ENCODE measurements at regions not wholly inside any gene's neighbourhood (a gene's known extent, or its start where the extent isn't known, plus 50 kb on each side); places are given as distances from the start of the nearest gene placed in this dataset.

DNA sequence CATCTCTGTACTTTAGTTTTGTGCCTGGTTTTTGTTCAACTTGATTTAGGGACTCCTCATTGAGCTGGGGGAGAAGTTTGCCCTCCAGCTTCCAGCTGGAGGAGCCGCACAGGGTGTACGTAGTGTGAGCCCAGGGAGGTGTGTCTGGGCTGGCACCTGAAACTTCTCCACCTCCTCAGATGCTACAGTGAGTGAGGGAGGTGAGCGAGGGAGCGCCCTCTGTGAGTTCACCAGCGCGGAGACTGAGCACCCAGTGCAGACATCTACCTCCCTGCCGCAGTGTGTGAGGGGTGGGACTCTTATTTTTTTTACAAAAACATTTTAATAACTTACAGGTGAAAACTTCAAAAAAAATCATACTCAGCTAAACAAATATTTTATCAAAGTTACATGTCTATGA, 204.2 kb upstream of the HS6ST1 start:
- no peak for DNase-seq (ENCODE audit: low read depth)
- no peak overlapping the region for H3K4me3 ChIP-seq (ENCODE audit: low read length)
- TF ChIP-seq, protein P1, sequence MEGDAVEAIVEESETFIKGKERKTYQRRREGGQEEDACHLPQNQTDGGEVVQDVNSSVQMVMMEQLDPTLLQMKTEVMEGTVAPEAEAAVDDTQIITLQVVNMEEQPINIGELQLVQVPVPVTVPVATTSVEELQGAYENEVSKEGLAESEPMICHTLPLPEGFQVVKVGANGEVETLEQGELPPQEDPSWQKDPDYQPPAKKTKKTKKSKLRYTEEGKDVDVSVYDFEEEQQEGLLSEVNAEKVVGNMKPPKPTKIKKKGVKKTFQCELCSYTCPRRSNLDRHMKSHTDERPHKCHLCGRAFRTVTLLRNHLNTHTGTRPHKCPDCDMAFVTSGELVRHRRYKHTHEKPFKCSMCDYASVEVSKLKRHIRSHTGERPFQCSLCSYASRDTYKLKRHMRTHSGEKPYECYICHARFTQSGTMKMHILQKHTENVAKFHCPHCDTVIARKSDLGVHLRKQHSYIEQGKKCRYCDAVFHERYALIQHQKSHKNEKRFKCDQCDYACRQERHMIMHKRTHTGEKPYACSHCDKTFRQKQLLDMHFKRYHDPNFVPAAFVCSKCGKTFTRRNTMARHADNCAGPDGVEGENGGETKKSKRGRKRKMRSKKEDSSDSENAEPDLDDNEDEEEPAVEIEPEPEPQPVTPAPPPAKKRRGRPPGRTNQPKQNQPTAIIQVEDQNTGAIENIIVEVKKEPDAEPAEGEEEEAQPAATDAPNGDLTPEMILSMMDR (conservative IDR thresholded peaks at IDR 0.05; ENCODE audit: low read length) = no peak

DNA sequence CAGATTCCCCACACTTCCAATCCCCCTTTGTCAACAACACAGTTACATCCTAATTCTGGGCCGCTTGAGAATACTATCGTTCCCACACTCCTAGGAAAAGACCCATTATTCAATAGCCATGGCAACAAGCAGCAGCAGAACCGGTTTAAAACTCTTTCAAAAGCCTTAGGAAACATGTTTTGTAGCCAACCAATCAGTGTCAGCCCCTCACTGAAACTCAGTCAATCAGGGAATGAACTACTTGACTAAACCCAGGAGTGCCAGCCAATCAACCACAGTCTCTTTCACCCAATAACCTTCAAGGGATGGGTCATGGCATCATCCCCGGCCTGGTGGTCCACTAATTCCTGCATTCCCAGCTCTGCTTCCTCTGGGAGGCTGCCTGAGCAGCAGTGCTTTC, 204.8 kb upstream of the HS6ST1 start:
- no peak for DNase-seq (ENCODE audit: low read depth)
- TF ChIP-seq, protein P1 (conservative IDR thresholded peaks at IDR 0.05; ENCODE audit: low read length) = no peak
- H3K4me3 ChIP-seq (ENCODE audit: low read length) = no peak overlapping the region

DNA sequence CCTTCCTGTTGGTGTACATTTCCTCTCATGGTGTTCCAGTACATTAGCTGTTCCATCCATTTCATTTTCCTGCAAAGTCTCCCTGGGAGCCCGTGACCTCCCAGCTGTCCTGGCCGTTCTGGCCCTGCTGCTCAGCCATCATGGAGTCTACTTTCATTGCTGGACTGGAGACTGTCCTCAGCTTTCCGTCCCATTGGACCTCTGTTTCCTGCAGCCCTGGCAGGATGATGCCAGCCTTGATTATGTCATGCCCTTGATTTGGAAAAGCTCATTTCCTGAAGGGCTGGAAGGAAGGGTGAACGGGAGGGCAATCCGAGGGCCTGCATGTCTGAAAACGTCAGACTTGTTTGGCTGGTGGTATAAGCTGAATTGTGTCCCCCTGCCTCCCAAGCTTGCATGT, 205.5 kb upstream of the HS6ST1 start:
- no peak overlapping the region for H3K4me3 ChIP-seq (ENCODE audit: low read length)
- TF ChIP-seq, protein P1 (conservative IDR thresholded peaks at IDR 0.05; ENCODE audit: low read length) = no peak
- DNase-seq (ENCODE audit: low read depth) = no peak

DNA sequence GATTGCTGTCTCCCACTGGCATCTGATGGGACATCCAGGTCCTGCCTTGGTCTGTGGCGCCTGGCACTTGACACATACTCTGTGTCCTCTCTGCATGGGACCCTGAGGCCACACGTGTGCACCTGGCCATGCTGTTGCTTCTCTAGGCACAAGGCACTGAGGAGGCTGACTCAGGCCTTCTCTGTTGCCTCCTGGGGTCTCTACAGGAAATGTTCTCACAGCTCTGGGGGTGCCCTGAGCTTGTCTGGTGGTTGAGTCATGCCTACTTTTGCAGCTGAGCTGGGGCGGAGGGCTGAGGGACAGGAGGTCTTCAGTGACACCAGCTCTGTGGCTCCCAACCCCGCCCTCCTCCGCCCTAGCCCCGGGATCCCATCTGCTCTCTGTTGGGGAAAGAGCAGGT, 207.0 kb upstream of the HS6ST1 start:
- TF ChIP-seq, protein P1 (conservative IDR thresholded peaks at IDR 0.05; ENCODE audit: low read length) = no peak
- H3K4me3 ChIP-seq (ENCODE audit: low read length) = no peak overlapping the region
- no peak for DNase-seq (ENCODE audit: low read depth)

DNA sequence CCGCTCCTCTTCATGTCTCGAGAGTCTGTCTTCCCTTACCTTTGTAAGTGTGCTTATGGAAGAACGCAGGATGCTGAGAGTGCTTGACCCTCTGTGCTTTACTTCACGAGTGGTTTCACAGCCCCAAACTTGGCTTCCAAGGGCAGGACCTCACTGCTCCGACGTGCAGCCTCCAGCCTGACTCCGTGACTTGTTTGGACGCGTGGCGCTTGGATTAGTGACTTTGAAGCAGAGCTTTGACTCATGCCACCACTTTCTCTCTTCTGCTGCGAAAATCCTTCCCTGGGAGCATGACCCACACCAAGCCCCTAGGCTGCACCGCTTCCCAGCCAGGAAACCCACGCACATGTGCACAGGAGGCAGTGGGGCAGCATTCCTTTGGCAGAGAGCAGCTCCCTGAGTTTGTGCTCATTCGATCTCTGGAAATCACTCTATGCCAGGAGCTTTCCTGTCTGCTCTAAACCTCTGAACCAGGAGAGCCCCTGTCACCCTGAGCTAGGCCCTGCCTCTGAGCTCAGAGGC, 207.8 kb upstream of the HS6ST1 start:
- no peak for DNase-seq (ENCODE audit: low read depth)
- TF ChIP-seq, protein P1 (conservative IDR thresholded peaks at IDR 0.05; ENCODE audit: low read length) = no peak
- no peak overlapping the region for H3K4me3 ChIP-seq (ENCODE audit: low read length)

DNA sequence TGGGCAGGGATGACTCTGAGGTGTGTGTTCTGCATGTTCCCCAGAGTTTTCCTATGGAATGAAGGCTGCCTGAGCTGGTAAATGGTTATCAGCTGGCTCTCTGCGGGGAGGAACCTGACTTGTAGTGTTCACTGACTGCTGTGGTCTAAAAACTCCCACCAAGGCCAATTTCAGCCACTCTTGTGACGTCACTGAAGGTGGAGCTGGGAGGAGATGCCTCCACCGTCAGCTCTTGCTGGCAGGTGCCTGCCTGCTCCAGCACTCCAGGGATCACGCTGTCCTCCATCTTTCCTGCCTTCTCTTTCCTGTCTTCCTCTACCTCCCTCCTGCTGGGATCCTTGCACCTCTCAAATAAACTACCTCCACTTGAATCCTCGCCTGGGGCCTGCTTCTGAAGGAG, 209.5 kb upstream of the HS6ST1 start:
- TF ChIP-seq, protein P1 (conservative IDR thresholded peaks at IDR 0.05; ENCODE audit: low read length) = no peak
- DNase-seq (ENCODE audit: low read depth) = no peak
- H3K4me3 ChIP-seq (ENCODE audit: low read length) = no peak overlapping the region

DNA sequence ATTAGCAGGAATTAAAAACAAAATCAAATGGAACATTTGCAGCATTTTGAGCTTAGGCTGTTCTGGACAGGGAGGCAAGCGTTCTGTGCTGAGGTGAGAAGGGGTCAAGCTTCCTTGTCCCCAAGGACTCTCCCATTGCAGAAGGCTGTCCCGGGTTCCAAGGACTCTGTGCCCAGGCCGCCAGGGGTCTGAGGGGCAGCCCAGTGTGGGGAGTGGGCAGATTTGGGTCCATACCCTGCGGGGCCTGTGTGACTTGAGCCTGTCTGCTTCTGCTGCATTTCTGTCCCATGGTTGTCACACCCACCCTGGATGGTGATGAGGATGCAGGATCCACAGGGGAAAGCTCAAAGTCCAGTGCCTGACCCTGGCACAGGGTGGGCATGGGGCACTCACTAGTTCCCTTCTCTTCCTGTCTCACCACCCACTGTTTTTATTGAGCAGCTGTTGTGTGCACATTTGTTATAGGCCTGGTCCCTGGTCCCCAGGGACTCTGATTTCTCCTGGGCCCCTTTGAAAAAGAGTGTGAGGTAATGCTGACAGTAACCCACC, 211.4 kb upstream of the HS6ST1 start:
- no peak overlapping the region for H3K4me3 ChIP-seq (ENCODE audit: low read length)
- DNase-seq (ENCODE audit: low read depth) = no peak
- TF ChIP-seq, protein P1 (conservative IDR thresholded peaks at IDR 0.05; ENCODE audit: low read length) = no peak

Data from AG10803 (cell line).